NCI-H82 (cell line): ENCODE measurements at regions not wholly inside any gene's neighbourhood (a gene's known extent, or its start where the extent isn't known, plus 50 kb on each side); places are given as distances from the start of the nearest gene placed in this dataset.
"Not testable (repeated sequence)": the region's sequence is repeated elsewhere in the genome, so short reads cannot be mapped to it uniquely, and the experiment has no call there.

Experiments
- DNase-seq: peaks from one replicate; lab custom pipeline; 2025; lab: John Stamatoyannopoulos, UW

DNA sequence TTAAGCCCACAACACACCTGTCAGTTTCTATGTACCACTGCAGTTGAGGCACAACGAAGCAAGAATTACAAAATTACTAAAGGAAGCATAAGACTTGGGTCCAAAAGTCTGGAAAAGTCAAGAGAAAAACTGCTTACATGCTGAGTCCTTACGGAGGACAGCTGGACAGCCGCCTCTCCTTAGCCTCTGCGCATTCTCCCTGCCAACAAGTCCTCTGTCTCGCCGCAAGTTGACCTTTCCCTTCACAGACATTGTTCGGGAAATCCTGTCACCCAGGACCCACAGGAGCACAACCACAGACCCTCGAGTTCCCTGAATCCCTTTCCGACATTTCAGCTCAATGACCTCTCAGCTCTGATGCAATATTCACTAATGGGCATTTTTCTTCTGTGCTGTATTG, 525.4 kb upstream of the SALL3 start:
- no peak for DNase-seq

DNA sequence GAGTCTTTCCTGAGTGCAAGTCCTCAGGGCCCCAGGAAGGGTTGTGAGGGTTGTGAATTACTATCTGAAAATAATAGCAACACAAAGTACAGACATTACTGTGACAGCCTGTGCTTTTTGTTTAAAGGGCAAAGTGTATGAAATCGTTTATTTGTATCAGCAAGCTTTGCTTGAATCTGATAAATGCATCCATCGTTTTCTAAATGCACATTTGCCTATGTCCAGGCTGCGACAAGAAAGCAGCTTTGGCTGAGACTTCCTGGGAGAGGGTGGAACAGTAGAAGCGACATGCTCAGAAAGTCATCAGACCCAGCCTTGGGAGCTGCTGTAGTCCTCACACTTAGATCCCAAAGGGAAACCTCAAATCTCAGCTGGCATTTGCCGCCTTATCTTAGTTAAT, 524.2 kb upstream of the SALL3 start:
- no peak for DNase-seq

DNA sequence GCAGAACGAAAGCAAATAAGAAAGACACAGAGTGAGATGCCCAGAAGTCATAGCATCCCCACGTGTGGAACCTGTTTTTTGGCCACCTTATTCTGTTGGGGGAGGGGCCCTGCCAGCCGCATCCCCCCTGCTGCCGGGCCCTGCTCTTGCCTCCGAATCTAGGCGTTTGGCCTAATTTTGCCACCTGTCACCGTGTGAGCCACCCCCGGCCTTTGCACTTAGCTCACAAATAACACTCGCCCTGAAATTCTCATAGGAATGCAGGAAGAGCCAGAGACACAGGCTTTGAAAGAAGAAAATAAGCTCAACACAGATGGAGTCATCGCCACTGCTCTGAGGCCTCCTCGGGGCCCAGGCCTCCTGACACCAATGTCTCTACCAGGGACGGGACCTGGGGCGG, 522.6 kb upstream of the SALL3 start:
- no peak for DNase-seq

DNA sequence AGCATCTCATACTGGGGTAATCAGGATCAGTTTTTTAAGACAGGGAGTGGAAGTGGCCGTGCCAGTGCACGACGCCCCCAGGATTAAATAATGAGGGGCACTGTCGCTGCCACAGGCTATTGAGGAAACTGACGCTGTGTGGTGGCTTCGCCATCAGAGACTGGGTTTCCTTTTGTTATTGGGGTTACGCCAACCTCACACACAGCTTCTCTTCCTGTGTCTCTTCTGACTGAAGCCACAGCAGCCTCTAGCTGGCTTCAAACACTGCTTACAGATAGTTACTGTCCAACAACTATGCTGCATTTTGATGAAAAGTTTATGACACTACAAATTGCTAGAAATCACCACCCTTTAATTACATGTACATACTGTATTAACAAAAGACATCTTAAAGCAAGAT, 521.9 kb upstream of the SALL3 start:
- DNase-seq: no peak

DNA sequence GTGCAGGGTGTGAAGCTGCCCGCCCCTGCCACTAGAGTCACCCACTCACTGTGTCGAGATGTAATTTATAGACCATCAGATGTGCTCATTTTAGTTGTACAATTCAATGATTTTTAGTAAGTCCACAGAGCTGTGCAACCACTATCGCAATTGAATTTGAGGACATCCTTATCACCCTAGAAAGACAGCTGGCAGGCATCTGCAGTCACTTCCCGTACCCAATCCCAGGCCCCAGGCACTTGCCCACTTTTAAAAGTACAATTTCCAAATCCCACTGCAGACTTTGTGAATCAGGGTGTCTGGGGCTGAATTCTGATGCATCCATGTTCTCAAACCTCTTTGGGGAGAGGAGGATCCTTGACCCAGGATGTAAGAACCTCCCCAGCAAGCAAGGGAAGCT, 521.3 kb upstream of the SALL3 start:
- DNase-seq: no peak

DNA sequence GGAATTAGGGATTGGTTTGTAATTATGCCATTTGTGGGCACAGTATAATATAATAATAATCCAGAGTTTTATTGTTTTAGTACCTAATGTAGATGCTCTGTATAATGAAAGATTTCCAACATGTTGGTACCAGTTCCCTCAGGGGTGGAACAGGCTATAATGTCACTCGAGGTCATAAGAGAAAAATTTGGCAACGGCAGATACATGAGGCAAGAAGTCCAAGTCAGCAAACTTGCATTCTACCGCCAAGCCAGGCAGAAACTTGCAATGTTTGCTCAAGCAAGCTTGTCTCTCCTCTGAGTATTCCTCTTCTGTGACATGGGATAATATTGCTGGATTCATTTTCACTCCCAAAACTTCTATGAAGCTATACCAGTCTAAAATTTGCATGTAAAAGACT, 520.0 kb upstream of the SALL3 start:
- DNase-seq: no peak

DNA sequence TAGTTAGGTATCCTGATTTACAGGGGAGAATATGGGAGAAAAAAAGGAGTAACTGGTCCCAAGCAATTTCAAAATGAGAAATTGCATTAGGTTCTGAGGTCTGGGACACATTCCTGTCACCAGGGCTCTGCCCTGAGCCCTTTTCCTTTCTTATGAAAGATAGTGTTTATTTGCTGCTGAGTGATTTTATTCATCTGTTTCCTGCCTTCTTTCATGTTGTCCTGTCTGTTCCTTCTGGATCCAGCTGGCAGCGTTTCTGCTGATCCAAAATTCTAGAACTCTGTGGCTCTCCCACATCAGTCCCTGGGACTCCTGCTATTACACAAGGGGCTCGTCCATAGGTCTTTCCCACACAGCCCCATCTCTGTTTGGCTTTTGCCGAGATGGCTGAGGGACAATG, 519.1 kb upstream of the SALL3 start:
- DNase-seq: no peak

DNA sequence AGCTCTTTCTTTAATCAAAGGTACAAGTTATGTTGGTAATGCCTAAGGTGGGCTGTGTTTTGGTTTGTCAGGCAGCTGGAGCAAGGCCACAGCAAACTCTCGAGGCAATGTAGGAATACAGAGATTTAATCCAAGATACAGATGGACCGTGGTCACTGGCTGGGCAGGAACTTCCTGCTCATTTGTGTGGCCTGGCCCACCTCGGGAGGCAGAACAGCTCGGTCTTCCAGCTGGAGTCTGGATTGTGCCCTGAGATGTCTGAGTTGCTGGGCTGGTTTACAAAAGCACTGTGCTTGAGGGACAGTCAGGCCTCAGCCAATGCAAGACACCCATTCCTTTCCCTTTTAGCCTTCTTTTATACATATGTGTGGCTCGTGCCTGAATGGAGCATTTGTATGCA, 506.1 kb upstream of the SALL3 start:
- no peak for DNase-seq

DNA sequence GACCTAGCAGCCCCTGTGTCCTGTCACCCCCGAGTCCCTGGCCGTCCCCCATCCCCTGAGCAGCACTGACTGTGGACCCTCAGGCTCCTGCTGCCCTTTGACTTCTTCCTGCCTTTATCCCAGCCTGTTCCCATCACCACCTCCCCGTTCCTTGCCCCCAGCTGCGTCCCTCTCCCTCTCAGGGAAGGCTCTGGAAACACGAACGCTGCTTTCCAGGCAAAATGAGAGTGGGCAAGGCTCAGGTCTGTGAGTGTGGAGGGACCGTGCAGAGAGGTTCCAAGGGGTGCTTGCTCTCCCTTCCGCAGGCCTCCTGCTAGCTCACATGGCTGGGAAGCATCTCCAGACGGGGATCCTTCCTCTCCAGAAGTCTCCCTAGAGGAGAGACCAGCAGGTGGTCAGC, 501.8 kb upstream of the SALL3 start:
- DNase-seq: no peak

DNA sequence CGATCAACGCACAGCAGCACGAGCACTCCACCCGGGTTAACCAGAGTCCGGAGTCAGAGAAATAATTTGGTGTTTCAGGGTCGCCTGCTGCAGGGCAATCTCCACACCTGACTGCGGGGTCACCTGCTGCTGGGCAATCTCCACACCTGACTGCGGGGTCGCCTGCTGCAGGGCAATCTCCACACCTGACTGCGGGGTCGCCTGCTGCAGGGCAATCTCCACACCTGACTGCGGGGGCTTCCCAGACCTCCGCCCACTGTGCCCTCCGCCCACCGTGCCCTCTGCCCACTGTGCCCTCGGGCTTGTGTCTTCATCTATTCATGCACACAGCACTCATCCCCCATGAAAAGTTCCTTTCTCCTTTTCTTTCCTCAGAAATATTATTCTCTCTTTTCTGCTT, 500.2 kb upstream of the SALL3 start:
- no peak for DNase-seq

DNA sequence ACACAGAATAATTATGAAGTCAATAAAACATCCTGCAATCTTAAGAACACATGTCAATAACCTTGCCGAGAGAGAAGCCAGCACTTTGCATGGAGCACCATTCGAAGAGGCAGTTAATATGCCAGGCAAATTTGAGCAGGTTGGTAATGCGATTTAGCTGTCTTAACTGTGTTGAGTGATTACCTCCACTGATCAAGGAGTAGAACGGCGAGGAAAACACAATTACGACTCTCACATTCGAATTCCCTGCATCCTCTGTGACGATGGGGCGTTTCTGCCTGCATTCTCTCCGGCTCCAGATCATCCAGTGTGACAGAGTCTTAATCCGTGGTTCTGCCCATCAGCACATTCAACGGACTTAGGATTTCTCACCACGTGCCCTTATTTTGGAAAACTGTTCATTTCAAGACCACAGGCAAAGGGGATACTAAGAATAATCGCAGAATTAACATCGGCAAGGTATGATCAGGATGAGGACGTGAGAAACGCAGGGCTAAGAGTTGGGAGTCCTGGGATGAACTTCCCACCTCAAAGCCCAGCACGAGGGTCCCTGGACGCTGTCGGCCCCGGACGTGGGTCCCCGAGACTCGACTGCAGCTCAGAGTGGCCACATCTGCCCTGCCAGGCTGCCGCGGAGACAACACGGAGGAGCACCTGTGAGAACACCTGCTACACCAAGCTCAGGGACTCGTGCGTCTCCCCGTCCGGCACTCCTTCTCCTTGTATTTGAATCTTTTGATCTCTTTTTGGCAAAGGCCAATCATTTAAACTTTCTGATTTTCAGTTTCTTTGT, 499.2 kb upstream of the SALL3 start:
- DNase-seq: peak; percentile 24

DNA sequence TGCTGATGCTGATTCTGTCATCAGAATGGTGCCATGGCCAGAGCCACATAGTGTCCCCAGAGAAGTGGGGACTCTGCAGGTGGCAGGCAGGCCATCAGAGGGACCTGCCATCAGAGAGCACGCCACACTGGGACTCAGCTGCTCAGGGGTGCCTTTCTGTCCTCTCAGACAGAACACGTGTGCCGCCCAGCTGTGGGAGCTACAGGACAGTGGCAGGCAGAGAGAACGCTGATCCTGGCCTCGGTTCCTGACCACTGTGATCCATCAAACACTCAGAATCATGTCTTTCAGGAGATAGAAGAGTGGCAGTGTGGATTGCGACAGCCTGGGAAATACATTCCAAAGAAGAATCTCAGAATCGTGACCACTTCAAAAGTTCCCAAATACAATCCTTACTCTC, 497.2 kb upstream of the SALL3 start:
- no peak for DNase-seq

DNA sequence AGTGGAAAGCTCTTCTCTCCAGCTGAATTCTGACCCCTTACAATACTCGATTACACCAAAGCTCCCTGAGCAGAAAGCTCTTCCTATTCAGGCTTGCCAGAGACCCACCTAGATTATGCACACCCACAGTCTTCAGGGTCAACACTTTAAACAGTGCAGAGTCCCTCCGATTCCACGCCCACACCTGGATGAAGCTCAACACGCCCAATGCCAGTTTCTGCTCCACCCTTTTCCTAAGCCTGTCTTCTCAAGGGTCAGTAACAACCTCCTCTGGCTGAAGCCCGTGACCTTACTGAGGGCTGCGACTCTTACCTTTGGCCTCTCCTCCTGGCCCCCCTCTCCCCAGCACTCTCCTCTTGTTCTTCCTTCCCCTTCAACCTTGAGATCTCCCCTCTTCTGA, 492.0 kb upstream of the SALL3 start:
- DNase-seq: no peak

DNA sequence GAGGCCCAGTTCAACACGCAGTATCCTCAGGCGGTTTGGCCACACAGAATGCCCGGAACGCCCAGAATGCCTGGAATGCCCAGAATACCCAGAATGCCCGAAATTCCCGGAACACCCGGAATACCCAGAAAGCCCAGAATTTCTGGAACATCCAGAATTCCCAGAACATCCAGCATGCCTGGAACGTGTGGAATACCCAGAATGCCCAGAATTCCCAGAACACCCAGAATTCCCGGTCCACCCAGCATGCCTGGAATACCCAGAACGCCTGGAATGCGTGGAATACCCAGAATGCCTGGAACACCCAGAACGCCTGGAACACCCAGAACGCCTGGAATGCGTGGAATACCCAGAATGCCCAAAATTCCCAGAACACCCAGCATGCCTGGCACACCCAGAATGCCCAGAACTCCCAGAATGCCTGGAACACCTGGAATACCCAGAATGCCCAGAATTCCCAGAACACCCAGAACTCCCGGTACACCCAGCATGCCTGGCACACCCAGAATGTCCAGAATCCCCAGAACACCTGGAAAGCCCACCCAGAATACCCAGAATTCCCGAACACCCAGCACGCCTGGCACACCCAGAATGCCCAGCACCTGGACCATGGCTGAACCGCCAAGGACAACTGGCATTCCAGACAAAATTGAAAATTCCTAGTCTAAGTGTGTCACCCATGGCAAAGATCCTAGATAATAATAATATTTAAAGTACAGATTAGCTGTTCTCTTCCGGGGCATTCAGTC, 487.4 kb upstream of the SALL3 start:
- no peak for DNase-seq

DNA sequence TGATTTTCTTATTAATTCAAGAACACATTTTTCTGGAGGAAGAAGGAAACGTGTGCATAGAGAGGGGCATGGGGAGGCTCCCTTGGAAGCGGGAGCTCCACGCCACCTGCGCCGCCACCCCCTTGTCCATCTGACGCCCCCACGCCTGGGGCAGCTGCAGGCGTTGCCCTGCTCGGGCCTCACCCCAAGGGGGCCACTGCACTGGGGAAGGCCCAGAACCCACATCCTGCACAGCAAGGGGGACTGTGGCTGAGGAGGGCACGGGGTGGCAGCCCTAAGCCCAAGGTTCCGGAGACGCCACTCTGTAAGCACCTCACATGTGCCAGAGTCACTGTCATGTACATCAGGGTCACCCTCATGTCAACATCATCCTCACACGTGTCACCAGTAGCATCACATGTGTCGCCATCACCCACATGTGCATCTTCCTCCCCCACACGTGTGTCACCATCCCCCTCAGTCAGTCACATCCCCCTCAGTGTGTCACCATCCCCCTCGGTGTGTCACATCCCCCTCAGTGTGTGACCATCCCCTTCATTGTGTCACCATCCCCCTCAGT, 486.7 kb upstream of the SALL3 start:
- DNase-seq: no peak

DNA sequence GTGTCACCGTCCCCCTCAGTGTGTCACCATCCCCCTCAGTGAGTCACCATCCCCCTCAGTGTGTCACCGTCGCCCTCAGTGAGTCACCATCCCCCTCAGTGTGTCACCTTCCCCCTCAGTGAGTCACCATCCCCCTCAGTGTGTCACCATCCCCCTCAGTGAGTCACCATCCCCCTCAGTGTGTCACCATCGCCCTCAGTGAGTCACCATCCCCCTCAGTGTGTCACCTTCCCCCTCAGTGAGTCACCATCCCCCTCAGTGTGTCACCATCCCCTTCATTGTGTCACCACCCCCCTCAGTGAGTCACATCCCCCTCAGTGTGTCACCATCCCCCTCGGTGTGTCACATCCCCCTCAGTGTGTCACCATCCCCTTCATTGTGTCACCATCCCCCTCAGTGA, 486.1 kb upstream of the SALL3 start:
- DNase-seq: not testable (repeated sequence)

DNA sequence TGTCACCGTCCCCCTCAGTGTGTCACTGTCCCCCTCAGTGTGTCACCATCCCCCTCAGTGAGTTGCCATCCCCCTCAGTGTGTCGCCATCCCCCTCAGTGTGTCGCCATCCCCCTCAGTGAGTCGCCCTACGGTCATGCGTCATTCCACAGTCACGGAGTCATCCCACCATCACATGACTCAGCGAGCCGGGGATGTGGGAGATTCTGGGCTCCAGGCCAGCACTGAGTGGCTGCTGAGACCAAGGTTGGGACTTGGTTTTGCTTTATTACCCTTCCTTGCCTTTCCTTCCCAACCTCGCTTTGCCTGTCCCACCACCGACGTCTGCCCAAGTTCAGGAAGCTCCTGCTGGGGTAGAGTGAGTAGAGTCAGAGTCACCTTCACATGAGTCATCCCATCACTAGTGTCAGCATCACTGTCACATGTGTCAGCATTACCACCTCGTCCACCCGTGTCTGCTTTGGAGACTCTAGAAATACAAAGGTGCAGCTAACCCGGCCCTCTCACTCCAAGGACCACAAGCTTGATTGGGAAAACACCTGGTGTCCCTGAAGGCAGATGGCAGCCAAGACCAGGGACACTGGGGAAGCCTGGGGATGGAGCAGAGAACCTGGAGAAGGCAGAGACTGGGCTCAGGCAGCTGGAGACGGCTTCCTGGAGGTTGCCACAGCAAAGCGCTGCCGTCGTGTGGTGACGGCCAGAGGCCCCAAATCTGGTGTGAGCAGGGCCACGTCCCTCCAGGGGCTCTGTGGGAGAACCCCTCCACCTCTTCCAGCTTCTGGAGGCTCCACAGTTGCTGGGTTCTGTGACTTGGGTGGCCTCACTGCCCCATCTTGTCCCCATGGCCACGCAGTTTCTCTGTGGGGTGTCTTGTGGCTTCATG, 485.2 kb upstream of the SALL3 start:
- DNase-seq: no peak

DNA sequence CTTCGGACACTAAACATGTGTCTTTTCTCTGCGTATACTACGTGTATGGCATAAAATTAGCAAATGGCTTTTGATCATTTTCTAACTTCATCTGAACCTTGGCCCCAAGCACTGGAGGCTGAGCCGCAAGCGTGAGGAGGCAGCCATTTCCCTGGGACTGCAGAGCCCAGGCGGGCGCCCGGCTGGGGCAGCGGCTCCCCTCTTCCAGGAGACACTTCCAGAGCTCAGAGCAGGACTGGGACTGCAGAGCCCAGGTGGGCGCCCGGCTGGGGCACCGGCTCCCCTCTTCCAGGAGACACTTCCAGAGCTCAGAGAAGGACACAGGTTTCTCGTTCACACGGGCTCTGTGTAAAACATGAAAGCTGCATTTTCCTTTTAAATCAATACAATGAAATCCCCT, 484.1 kb upstream of the SALL3 start:
- DNase-seq: no peak

DNA sequence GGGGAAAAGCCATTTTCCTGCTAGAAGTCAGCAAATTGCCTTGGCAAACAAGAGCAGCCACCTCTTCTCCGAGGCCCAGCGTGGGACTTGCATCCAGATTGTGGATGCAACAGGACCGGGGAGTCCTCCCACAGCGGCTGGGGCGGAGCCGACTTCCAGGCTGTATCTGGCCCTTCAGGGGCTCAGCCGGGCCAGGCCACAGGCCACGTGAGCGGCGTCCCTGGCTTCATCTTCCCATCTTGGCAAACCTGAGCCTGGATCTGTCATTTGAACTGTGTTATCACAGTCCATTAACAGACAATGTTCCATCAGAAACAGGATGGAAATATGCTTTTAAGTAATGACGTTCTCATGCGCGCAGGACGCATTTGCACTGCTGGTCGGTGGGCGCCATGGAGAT, 483.5 kb upstream of the SALL3 start:
- DNase-seq: no peak

DNA sequence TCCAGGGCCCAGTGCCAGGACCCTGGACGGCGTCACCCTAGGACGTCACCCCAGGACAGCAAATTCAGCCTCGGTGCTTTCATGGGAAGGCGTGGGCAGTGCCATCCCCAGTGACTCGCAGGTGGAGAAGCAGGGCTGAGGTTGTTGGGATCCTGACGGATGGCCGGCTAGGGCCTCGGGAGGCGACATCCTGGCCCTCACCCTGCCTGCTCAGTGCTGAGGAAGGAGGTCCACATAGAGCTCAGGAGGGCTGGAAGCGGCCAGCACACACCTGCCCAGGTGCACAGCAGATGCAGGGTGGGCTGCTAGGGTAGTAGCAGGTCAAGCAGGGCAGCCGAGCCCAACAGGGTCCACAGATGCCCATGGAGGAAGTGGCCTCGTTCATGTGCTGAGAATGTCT, 482.0 kb upstream of the SALL3 start:
- no peak for DNase-seq

DNA sequence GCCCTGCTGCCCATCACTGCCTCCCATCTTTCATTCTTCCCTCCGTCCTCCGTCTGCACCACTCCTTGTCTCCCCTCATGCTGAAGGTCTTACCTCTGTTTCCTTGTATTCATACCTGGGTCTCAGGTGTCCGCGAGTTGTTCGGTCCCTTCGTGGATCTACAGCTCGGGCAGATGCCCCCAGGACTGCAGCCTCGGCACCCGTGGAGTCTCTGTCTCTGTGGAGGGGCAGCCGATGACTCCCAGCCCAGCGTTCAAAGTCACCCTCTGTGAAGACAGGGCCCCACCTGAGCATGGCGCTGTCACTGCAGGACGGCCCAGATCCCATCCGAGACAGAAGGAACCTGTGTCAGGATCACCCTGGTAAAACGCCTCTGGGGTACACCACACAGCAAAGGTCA, 480.0 kb upstream of the SALL3 start:
- DNase-seq: no peak

DNA sequence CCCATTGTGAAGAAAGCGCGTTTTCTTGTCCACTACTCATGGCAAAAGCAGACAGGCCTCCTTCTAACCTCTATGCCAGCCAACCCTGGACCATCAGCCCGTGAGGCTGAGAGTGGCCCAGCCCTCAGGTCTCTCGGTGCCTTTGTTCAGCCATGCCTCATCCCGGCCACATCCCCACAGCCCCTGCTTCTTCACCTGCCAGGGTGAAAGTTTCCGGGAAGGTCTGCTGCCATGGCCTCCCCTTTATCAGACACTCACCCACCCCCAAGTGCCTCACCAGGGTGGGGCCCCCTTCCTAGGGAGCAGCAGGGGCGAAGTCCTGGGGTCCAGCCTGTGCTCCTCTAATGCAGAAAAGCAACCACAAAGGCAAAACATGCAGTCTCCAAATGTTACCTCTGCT, 478.4 kb upstream of the SALL3 start:
- DNase-seq: no peak

DNA sequence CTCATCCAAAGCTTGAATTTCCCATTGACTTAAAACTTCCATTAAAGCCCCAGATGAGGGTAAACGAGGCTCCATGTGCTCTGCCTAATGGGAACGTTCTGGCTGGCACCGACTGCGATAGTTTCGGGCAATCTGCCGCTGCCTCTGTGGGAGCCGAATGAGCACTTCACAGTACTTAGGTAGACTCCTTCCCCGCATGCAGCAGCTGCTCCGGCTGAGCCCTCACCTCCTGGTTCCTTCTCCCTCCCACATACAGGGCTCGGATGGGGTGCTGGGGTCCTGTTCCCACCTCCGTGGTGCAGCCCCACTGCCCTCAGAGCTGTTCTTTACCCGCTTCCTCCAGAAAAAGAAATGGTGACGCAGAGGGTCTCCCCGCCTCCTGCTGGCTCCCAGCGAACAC, 476.5 kb upstream of the SALL3 start:
- no peak for DNase-seq
